ENCODE measurements at regions not wholly inside any gene's neighbourhood (a gene's known extent, or its start where the extent isn't known, plus 50 kb on each side); places are given as distances from the start of the nearest gene placed in this dataset.

- no peak for TF ChIP-seq EZH2phosphoT487 (IDR thresholded peaks at IDR 0.05; ENCODE audit: insufficient read depth, low read depth)
- no peak for TF ChIP-seq EZH2 (IDR thresholded peaks at IDR 0.05; ENCODE audit: insufficient read depth, poor library complexity, severe bottlenecking)
Observed at GRCh38 chr21:39120876-39121599, 62.2 kb downstream of the PSMG1 start.

Measured in GM23248 (cell line).